ENCODE measurements at regions not wholly inside any gene's neighbourhood (a gene's known extent, or its start where the extent isn't known, plus 50 kb on each side); places are given as distances from the start of the nearest gene placed in this dataset.

DNA sequence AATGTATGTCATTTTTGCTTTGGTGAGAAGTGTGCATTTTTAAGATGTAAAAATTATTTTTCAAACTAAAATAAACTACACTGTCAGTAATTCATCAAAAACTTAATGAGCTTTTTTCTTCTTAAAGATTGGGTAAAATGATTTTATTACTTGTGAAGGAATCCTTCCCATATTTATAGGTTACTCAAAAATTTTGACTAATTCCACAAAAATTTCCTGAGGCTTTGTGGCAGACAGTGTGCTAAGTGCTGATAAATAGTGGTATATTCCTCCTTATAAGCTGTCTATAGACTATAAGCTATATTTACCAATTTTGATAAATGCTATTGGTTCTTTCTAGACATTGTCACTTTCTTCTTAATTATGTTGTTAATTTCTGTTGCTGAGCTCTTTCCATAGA, 284.5 kb upstream of the SEMA6D start:
- no peak for DNase-seq

DNA sequence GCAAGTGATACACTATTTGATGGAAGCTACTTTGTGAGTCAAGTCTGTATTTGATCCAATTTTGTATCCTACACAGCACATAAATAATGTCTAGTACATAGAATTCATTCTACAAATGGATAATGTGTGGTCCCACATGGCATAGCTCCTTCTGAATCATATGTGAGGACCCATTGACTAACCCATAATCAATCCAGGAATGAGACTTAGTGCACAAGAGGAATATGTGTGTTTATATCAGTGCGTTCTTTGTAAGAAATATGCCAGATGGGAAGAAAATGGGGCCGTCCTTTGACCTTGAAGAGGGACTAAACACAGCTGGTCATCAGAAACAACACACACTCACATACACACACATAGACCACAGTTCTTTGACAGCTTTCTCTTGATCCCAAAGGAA, 282.7 kb upstream of the SEMA6D start:
- no peak for DNase-seq

DNA sequence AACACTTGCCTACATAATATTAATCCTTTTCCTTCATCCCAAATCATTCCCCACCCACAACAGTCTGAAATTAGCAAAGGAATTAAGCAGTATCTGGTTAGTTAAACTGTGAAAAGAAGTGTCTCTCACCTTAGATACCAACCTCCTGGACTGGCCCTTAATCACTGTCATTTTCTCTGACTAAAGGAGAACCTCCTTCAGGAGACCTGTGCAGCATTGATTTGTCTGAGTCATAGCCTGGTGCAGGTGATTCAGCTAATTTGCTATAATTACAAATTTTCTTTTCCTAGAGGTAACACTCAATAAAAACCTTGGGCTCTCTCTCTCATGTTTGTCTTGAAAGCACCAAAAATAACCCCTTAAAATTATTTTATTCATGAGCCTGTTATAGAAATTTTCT, 279.8 kb upstream of the SEMA6D start:
- no peak for DNase-seq

GRCh38 chr15:47439146-47440111, 277.9 kb upstream of the SEMA6D start:
- DNase-seq: no peak

- DNase-seq: no peak
These were observed 274.9 kb upstream of the SEMA6D start for GRCh38 chr15:47442371-47442770.

- no peak for DNase-seq
These were observed 273.5 kb upstream of the SEMA6D start for GRCh38 chr15:47443839-47444238.

- DNase-seq: no peak
These were observed 271.4 kb upstream of the SEMA6D start for GRCh38 chr15:47445723-47446392.

- no peak for DNase-seq
These were observed 256.3 kb upstream of the SEMA6D start for GRCh38 chr15:47460795-47461573.

- DNase-seq: no peak
These were observed 255.6 kb upstream of the SEMA6D start for GRCh38 chr15:47461652-47462141.

- no peak for DNase-seq
These were observed 250.9 kb upstream of the SEMA6D start for GRCh38 chr15:47466357-47466756.

GRCh38 chr15:47470983-47471382, 246.3 kb upstream of the SEMA6D start:
- DNase-seq: no peak

DNA sequence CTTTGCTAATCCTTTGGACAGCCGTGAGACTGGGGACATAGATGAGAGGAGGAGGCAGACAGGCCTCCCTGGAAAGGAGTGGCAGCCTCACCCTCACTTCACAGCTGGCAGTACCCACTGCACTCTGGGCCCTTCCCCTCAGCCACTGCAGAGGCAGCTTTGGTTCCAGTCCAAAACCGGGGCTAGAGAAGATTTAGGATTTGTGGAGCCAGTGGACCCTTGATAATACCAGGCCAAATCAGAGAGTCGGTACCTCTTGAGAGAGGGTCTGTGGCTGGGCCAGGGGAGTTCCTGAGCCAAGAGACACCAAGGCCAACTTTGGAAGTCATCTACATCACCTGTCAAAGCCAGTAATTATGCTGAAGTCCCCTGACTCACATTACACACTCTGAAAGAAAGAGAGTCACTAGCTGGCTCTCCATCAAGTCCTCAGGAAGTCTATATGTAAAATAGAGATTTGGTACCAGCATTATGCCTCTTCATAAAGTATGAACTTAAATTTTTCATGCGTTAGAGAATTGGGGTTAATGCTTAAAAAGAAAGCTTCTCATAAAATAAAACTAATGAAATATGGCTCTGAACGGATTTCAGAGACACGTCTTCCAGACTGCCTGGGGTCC, 244.1 kb upstream of the SEMA6D start:
- no peak for DNase-seq

DNA sequence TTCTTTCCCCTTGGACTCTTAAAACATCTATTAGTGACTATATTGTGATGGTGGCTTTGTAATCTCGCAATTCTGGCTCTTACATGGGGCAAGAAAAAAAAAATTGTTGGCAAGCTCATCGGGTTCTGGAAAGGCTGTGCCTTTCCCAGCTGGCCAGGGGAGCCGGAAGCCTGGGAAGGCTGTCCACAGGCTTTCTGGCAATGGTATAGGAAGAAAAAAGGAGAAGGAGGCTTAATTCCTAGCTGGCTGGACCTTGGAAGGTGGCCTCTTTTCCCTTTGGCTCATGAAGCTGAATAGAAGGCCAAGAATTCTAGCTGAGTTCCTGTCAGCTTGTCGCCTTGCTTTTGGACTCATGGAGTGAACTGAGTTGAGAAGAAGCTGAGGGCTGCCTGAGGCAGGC, 243.5 kb upstream of the SEMA6D start:
- no peak for DNase-seq

DNA sequence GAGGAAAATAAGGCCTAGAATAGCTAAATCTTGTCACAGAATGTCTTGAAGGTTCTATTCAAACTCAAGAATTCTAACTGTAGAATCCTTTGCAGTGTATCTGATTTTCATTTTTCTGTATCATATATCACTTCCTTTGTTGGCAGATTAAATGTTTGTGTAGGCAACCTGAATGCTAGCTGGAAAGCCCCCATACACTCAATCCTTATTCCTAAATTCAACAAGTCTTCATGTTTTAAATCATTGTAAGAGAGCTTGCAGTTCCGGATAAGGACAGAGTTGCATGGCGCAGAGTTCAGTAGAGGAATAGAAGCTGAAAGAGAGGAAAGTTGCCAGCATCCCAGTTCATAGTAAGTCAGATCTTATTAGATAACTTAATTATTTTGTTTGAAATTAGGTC, 242.0 kb upstream of the SEMA6D start:
- no peak for DNase-seq

GRCh38 chr15:47477341-47477740, 240.0 kb upstream of the SEMA6D start:
- DNase-seq: no peak

- DNase-seq: no peak
These were observed 233.2 kb upstream of the SEMA6D start for GRCh38 chr15:47484059-47484458.

- no peak for DNase-seq
These were observed 232.3 kb upstream of the SEMA6D start for GRCh38 chr15:47484997-47485396.

DNA sequence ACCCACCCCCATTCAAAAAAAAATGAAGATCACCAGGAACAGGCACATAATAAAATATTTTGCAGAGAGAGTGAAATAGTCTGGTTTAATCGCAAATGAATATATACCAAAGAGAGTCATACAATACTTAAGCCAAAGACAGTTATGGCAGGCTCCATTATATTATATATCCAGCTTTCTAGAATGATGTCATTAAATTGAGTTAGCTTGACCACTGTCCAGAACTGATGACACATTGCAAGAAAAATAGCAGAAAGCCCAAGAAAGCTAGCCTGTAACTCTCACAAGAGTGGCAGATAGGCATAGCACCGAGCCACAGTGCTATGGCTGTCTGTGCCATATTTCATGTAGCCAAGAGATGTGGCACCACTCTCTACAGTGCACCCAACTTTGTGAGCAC, 231.9 kb upstream of the SEMA6D start:
- no peak for DNase-seq

- DNase-seq: no peak
These were observed 231.3 kb upstream of the SEMA6D start for GRCh38 chr15:47486040-47486439.

DNA sequence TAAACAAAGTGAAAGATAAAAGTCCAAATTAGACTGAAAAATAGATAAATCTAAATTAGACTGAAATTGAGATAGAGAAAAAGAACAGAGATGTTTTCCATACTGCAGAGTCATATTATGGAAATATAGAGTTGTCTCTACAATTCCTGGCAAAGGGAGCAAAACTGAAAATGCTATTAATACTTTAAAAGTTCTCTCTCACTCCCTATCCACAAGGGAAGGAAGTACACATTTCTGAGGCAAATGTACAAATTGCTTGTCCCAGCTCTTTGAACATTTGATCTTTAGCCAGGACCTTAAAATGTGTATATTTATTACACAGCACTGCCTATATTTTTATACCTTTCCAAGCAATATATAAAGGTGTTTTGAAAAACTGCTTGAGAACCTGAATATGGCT, 225.1 kb upstream of the SEMA6D start:
- DNase-seq: no peak

DNA sequence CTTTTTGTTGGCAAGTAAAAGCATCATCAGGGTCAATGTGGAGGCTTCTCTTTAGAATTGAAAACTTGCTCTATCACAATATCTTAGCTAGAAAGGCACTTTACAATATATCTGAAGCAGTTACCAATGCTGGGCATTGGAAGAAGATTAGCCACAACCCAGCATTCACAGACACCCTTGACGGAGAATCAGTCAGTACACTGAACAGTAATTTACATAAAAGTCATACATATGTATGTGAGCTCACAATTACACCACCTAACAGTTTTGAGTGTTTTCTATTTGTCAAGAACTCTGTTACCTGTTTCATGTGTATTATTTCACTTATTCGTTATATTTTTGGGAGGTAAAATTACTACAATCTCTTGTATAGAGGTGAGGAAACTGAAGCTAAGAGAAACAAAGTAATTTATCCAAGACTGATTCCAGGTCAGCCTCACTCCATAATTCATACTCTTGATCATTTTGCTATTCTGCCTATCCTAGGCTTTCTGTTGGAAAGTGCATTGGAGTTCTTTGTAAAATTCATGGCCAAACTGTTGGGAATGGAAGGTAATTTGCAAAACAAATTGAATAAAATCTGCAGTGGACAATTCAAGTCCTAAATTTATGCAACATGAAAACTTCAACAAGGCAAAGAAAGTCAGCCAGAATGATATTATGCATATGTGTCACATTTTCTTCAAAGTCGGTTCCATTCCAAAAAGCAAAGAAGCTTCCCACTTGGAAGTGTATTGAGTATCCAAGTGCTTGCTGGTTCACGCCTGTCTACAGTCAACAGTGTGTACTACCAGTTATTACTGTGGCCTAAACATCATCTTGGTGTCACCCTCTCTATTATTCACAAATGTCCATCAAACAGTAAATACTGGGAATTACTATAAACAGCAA, 223.7 kb upstream of the SEMA6D start:
- no peak for DNase-seq

All from activated CD4-positive, CD25-positive, alpha-beta regulatory T cell treated with anti-CD3 and anti-CD28 coated beads, Interleukin-2, amount 50 U/mL, for 72 hours (primary cell).